DMS79 treated with DMSO at 0.1 percent for 48 hours (cell line): ENCODE measurements at regions not wholly inside any gene's neighbourhood (a gene's known extent, or its start where the extent isn't known, plus 50 kb on each side); places are given as distances from the start of the nearest gene placed in this dataset.
"Not testable (repeated sequence)": the region's sequence is repeated elsewhere in the genome, so short reads cannot be mapped to it uniquely, and the experiment has no call there.

Experiments used
- DNase-seq: peaks from one replicate; lab custom pipeline; 2025; lab: John Stamatoyannopoulos, UW

DNA sequence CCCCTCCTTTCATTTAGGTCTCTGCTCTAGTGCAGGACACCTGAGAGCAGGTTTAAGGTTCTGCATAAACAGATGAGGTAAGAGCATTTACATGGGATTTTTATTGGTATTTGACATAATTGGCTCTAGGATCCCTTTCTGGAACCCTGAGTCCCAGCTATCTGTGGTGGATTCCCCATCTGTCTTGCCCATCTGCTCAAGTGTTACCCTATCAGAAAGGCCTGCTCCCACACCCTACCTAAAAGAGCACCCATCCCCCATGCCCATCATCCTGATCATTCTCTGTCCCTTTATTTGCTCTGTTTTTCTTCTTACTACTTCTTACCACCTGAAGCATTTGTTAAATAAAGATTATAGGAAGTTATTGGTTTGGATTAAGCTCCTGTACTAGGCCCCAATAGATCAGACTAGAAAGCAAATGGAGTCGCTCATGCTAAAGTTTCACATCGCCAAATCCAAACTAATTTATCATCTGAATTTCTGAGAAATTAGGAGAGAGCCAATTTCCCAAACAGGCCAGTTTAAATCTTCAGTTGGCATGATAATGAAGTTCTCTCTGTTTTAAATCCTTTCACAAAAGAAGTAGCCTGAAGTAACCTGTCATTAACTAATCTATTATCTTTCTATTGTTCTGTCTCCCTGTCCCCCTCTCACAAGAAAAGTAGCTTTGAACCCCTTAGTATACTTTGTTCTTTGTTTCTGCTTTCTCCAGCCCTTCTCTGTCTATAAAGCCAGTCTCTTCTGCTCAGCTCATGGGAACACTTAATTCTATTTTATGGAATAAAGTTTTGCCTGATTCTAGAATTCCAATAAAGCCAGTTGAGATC is 178.6 kb downstream of the ZNF674 start:
- no peak for DNase-seq

DNA sequence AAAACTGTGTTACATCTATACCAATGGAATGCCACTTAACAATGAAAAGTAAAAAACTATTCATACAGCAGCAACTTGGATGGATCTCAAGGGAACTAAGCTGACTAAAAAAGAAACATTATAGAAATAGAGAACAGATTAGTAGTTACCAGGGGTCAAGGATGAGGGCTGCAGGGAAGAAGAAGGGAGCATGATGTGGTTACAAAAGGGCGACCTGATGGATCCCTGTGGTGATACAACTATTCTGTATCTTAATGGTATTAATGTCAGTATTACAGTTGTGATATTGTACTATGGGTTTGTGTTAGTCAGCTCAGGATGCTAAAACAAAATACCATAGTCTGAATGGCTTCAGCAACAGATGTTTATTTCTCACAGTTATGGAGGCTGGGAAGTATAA is 190.7 kb downstream of the ZNF674 start:
- no peak for DNase-seq

DNA sequence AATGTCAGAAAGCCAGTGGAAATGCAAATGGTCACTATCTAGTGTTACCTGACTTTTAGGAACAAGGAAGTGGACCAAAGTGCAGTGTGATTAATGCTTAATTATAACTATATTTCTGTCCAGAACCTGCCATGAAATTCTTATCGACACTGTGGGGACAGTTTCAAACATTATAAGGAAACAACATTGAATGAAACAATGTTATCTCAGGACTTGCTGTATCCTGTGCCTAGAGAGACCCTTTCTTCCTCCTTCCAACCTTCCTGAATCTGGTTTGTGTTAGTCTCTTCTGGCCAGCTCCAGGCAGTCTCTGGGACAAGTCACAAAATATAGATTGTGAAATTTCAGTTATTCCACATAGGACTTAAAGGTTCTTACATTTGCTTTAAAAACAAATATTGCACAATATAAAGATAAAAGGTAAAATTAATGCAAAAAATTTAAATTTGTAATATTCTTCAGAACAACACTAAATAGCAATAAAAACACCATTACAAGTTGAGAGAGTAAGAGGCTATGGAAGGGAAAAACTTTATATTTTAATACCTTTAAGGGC is 203.4 kb downstream of the ZNF674 start:
- DNase-seq: no peak

DNA sequence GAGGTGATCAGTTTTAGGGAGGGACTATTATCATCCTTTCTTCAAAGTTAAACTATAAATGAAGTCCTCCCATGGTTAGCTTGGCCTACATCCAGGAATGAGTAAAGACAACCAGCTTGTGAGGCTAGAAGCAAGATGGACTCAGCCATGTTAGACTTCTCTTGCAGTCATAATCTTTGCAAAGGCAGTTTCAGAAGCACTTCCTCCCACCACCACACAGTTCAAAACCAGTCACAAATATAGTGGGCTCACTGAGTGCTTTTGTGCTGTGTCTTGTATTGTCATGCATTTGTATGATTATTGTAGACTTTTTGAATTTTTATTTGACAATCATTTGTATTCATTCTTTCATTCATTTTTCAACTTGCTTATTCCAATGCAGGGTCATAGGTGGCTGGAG is 204.5 kb downstream of the ZNF674 start:
- DNase-seq: no peak

DNA sequence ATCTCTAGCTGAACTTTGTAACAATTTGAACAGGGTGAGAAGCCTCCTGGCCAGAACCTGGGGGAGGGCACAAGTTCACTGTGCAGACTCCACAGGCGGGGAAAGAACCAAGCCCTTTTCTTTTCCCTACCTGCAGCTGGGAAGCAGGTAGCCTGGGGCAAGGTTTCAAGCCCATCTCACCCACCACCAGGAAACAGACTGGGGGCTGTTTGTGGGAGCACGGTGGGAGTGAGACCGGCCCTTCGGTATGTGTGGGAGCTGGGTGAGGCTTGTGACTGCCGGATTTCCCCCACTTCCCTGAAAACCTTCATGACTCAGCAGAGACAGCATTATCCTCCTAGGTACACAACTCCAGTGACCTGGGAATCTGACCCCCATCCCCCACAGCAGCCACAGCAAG is 211.7 kb downstream of the ZNF674 start:
- DNase-seq: no peak

DNA sequence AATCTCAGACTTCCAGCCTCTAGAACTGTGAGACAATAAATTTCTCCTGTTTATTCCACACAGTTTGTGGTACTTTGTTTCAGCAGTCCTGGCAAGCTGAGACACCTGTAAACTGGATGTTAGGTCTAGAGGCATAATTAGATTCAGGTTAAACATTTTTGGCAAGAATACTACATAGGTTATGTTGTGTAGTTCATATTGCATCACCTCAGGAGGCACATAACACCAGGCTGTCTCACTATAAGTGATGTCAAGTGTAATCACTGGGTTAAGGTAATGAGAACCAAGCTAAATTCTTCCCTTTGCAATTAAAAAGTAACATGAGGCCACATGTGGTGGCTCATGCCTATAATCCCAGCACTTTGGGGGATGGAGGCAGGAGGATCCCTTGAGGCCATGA is 214.2 kb downstream of the ZNF674 start:
- DNase-seq: no peak

DNA sequence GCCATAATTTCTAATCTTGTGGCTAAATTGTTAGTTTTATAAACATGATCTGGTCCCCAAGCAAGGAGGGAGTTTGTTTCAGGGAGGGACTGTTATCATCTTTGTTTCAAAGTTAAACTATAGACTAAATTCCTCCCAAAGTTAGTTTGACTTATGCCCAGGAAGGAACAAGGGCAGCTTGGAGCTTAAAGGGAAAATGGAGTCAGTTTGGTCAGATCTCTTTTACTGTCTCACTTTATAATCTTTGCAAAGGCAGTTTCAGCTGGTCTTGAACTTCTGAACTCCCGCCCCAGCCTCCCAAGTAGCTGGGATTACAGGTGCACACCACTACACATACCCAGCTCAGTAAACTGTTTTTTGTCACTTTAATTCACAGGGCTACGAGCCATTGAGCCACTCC is 214.7 kb downstream of the ZNF674 start:
- DNase-seq: no peak

DNA sequence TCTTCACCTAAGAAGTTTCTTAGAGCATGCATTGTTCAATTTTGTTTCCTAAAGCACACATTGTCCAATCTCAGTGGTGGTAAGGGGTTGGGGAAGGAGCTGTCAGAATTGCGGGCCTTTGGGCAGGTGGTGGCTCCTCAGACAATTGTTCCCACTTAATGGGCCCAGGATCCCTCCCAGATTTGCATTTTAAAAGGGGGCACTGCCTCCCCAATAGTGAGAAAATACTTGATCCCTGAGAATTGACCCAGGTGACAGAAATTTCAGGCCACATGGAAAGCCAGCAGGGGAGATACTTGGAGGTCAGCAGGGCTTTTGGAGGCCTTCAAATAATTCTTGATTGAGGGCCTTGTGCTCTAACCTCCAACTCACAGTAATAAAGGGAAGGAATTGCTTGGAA is 217.1 kb downstream of the ZNF674 start:
- no peak for DNase-seq

DNA sequence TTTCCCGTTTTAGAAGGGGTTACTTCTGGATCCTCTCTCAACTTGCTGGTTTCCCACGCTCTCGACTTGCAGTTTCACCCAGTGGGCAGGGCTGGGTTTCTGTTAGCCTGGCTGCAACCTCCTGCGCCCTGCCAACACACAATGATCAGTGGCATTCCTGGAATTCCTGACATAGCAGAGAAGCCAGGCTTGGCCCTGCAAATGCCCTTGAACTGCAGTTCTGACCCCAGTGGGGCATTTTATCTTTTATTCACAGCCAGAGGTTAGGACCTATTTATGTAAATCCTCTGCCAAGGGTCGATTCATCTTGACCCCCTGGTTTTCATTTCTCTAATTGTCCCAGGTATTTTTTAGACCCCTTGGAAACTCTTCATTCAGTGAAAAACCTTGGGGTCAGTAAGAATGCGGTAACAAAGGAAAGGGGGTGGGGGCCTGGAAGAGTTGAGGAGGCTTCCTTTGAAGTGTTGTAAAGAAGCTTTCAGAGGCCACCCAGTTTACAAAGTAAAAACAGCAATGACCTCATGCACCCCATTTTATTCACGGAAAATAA is 217.6 kb downstream of the ZNF674 start:
- no peak for DNase-seq

DNA sequence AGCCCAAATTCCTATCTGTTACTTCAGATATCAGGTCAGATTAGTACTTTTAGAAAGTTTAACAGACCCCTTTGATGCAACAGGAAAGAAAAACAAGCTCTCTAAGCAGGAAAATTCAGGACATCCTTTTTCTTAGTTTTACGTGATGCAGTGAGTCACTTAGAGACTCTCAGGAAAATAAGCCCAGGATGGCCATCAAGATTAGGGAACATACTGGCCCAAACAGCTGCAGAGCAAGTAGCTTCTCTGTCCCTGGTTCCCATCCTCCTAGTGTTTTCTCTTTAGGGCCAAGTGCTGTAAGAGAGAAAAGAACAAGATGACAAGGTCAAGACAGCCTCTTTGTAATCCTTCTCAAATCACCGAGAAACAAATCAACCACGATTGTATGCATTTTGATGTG is 219.1 kb downstream of the ZNF674 start:
- no peak for DNase-seq

DNA sequence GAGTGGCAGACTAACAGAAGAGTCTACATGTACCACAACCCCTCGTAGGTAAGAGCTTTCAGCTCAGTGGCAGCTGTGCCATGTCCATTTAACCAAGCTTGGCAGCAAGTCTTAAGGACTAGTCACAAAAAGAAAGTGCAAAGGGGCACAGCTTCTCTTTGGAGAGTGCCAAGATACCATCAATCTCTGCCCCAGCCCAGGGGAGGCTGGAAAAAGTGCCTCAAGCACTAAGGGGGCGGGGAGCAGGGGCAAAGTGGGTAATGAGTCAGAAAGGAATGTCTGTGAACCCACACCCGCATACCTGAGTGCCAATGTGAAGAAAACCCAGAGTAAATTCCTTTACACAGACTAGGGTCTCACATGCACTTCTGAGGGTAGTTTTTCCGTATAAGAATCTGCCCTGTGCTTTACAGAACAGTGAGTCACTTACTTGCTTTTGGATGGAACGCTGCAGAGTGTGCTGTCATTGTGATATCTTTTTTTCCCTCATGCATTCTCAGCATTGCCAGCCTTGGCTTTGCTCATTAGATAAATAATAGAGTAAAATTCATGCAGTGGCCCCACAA is 219.8 kb downstream of the ZNF674 start:
- no peak for DNase-seq

DNA sequence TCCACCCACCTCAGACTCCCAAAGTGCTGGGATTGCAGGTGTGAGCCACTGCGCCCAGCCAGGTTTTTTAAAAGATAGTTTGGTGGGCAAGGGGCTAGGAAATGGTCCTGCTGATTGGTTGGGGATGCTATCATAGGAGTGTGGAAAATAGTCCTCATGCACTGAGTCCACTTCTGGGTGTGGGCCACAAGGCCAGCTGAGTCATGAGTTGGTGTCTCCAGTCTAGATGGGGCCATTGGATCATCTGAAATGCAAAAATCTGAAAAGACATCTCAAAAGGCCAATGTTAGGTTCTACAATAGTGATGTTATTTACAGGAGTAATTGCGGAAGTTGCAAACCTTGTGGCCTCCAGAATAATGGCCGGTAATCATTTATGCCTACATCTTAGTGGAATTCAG is 221.1 kb downstream of the ZNF674 start:
- no peak for DNase-seq

DNA sequence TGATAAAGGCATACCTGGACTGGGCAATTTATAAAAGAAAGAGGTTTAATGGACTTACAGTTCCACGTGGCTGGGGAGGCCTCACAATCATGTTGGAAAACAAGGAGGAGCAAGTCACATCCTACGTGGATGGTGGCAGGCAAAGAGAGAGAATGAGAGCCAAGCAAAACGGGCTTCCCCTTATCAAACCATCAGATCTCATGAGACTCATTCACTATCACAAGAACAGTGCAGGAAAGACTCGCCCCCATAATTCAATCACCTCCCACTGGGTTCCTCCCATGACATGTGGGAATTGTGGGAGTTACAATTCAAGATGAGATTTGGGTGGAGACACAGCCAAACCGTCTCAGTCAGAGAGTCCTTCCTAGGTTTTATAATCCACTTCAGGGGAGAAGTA is 222.3 kb downstream of the ZNF674 start:
- not testable (repeated sequence) for DNase-seq

DNA sequence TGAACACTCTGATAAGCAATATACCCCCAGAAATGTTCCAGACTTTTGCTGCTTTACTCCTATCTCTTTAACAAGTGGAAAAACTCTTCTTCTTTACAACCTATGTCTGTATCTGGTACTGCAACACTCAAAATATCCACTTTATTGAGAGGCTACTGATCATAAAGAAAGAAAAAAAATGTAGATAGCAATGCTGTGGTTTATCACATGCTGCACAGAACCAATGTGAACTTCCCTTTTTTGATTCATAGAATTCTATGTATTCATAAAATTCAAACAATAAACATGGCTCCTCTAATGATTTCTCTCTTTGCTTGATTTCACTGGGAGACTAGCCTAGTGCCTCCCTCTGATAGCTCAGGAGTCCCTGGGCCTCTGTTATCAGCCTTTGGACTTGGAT is 223.5 kb downstream of the ZNF674 start:
- DNase-seq: no peak

DNA sequence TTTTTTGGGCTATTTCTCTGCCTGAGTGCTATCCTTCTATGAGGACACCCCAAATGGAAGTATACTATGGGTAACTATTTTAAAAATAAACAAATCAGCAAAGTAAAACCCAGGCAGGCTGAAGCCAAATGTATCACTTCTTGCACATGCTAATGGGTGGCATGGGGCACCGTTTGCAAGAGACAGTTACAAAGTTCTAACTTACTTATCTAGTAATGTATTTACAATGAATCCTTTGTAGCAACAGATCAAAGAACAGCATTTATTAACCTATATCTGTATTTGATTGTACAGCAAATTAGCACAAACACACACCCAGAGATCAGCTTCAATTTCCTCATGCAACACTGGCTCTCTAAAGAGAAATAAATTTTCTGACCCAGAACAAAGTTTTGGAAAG is 225.5 kb downstream of the ZNF674 start:
- DNase-seq: no peak

DNA sequence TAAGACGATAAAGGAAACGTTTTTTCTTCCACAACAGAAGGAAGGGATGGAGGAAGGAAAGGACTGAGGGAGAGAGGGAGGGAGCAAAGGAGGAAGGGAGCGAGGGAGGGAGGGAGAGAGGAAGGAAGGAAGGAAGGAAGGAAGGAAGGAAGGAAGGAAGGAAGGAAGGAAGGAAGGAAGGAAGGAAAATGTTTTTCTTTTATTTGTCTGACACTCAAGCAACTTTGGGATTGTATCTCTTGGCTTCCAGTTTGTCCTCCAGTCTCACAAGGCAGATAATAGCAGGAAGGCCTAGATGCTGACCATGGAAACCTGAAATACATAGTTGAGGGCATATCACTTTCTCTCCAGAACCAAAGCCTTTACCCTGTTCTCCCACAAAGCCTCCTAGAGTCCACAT is 226.7 kb downstream of the ZNF674 start:
- DNase-seq: no peak

DNA sequence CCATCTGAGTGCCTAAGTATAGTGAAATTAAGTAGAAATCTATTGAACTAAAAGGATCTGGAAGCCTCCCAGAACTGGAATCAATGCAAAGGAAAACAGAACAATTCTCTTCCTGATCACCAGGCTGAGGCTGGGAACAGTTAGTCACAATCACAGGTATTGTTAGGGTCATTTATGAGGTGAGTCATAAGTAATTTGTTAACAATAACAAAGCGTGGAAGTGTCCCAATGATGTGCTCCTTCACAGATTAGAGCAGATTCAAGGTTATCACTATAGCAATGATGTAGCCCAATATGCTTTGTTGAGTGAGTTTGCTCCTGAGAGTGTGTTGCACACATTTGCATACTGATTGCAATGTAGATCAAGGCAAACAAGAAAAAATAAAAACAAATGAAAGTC is 228.1 kb downstream of the ZNF674 start:
- no peak for DNase-seq

DNA sequence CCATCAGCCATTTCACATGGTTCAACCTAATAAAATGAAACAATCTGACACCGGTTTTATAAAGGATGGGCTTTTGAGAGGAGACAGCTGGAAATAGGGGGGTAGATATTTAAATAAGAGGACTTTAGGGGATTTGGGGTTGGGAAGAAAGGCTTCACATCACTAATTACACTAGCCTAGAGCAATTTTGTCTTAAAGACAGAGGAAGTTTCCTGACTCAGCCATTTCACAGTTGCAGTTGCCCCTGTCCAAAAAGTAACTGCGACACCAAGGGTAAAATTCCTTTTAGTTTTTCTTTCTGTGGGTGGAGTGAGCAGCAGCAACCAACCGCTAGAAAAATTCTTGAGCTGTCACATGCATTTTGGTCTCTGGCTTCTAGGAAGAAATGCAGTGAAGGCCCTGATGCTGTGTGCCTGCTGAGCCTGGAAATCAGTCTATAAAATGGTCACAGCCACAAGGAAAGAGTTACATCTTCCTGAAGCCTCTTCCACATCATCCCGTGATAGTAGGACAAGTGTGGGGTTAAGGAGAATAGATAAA is 233.6 kb downstream of the ZNF674 start:
- no peak for DNase-seq

DNA sequence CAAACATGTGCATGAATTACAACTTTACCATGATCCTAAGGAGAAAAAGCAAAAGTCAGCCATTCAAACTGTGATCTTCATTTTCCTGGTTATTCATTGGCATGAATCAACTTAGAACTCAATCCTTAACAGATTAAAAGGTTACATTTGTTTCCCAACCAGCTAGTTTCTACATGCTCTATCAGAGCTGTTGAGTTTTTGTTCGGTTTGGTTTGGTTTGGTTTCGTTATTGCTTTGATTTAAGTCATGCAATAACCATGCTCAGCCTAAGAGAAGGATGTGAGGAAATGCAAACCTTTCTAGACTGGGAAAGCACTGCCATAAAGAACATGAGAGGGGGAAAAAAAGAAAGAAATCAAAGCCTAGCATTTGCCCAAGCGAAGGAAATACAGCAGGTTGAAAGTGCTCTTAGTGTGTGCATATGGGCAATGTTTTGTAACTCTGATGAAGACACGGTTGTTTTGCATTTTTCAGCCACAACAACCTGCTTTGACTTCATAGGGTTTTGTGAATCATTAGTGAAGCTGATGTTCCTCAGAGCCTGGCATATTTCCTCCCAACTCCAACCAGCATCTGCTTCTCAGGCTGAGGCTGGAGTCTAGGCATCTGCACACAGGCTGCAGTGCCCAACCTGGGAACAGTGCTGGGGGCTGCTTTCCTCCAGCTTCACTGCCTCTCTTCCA is 234.3 kb downstream of the ZNF674 start:
- DNase-seq: no peak

DNA sequence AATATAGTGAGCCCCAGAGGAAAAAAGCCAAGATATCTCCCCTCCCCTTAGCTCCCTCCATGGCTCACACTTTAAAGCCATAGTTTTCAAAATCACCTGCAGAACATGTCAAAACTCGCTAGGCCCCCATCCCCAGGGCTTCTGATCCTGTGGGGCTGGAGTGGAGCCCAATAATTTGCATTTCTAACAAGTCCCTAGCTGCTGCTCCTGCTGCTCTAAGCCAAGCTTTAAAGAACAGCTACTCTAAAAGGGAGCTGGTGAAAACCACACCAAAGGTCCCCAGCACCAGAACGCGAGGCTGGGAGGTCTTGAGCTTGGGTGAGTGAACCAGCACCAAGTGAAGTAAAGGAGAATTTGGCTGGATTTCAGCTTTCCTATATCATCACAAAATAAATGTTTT is 237.1 kb downstream of the ZNF674 start:
- DNase-seq: no peak

DNA sequence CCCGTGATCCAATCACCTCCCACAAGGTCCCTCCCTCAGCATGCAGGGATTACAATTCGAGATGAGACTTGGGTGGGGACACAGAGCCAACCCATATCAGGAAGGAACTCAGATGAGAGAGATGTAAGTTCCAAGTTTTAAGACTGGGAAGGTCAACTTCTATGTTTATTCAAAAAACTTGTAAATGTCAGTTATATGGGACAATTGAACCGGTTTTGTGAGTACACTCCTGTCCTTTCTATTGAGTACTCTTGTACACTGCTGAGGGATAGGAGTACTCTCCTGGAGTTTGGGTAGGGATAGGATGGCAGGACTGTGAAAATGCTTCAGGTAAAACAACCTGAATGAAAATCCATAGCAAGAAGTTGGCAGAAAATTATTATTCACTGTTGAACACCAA is 239.1 kb downstream of the ZNF674 start:
- no peak for DNase-seq

DNA sequence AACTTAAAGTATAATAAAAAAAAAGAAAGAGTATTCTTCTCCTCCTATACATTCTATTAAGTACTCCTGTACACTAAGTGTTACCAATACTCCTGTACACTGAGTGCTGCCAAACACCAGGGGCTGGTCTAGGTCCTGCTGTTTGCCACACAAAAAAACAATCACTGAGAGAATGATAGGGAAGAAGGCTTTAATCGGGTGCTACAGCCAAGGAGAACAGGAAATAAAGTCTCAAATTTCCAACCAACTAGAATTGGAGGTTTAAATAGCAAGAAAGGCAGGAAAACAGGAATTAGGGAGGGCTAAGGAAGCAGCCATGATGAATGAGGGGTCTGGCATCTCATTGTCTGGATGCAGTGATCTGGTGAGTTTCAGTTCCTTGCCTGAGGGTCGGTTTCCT is 239.8 kb downstream of the ZNF674 start:
- DNase-seq: no peak

DNA sequence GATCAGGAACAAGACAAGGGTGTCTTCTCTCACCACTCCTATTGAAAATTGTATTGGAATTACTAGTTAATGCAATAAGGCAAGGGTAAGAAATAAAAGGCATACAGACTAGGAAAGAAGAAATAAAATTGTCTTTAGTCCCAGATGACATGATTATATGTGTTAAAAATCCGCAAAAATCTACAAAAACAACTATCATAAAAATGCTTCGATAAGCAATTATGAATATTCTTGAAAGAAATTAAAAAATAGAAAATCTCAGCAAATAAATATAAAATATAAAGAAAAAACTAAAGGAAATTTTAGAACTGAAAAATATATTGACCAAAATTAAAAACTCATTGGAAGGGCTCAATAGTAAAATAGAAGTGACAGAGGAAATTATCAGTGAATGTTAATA is 243.3 kb downstream of the ZNF674 start:
- DNase-seq: no peak
